GM18909 (cell line): ENCODE measurements at regions not wholly inside any gene's neighbourhood (a gene's known extent, or its start where the extent isn't known, plus 50 kb on each side); places are given as distances from the start of the nearest gene placed in this dataset.

Source experiments
- ATAC-seq: cut with Tn5 transposase; IDR thresholded peaks from one replicate; pipeline ENCODE4 v1.9.1; 2021; ENCODE audit warnings: mild to moderate bottlenecking; ENCODE audit not compliant: unreplicated experiment, poor library complexity

DNA sequence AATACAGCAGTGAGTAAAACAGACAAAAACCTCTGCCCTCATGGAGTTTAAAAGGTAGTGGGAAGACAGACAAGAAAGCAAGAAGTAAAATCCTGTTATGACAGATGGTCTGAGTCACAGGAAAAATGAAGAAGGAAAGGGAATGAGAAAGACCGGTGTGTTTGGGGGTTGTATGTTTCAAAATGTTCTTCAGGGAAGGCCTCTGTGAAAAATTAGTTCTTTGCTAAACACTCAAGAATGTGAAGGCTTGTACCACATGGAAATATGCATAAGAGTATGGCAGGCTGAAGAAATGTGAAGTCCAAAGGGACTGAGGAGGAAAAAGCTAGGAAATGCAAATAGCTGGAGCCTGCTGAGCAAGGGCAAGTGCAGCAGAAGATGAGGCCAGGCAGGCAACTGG is 315.9 kb upstream of the SEMA3A start:
- no peak for ATAC-seq

DNA sequence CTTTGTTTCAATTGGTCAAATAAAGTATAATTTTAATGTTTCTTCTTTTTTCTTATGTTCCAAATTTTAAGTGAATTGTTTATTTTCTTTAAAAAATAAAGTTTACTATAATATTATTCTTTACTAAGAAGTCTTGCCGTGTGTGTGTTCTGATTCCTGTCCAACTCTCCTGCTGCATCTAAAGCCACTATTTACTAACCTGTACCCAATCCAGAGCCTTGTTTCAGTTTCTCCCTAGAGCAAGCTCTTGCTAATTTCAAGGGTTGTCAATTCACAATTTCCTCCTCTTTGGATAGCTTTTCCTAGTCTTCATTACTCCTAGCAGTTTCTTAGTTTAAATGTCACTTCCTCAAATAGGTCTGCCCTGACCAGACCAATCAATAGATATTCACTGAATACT is 314.9 kb upstream of the SEMA3A start:
- ATAC-seq = no peak

- no peak for ATAC-seq
Observed at GRCh38 chr7:84508606-84509005, 314.0 kb upstream of the SEMA3A start.

GRCh38 chr7:84507529-84507928 is 312.9 kb upstream of the SEMA3A start:
- no peak for ATAC-seq

DNA sequence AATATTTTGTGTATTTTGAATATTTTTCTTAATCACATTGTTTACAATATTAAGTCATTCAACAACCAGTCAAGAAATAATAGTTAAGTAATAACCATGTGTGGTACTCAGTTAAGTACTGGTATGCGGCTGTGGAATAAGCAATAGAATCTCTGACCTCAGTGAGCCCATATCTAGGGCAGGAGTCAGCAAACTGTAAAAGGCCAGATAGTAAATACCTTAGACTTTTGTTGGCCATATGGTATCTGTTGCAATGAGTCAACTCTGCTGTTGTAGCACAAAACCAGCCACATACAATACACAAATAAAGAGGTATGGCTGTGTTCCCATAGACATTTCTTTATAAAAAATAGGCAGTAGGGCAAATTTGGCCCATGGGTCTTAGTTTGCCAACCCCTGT is 311.6 kb upstream of the SEMA3A start:
- no peak for ATAC-seq

- ATAC-seq = no peak
Observed at GRCh38 chr7:84502239-84502638, 307.6 kb upstream of the SEMA3A start.

GRCh38 chr7:84497873-84498272 is 303.3 kb upstream of the SEMA3A start:
- no peak for ATAC-seq

DNA sequence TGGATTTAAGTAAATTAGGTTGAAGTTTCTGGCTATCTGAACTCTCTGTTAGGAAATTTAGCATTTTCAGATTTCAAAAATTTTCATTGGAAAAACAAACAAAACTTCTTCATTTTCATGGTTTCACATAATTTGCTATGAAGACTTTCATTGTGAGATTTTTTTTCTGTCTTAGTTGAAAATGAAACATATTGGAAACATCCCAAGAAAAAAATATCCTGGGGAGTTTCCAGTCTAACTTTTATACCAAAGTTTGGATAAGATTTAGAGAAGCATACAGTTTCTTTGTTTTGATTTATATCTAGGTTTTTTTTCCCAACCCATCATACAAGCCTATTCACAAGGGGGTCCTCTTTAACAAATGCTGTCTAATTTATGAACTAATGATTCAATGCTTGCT is 300.5 kb upstream of the SEMA3A start:
- no peak for ATAC-seq

DNA sequence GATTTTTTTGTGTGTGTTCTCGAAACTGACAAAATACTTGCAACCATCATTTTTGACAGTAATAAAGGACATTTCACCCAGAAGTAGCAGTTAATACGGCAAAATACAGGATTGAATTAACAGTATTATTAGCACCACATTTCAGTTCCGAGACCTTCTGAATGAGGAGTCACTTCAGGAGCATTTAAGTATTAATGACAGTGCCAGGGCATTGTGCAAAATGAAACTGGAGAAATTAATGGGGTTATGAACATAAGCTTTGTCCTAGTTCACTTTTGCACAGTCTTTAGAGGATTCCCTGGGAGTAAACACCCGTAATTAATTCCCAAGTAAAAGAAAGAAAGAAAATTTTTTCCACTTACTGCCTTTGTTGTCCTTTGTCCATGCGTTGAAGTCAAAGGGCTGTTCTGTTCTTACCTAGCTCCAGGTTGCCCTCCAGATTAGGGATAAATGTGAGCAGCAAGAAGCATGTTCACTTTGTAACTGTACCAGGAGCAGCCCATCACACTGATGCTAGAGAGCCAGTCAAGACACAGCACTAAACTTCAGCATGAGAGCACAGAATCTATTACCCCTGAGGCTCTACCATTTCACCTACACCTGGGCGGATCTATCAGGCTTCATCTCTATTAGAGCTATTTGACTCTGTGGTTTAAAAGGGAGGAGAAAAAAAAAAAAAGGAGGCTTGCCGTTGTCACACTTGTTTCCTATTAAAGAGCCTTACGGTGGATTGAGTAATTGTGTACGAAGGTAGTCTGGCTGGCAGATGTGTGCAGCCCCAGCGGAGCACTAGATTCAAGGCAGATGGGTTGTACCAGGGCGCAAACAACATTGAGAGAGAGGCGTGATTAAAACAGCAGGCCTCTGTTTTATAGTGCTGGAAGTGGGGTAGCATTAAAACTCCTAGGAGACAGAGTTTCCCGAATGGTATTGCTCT is 297.8 kb upstream of the SEMA3A start:
- ATAC-seq = no peak

DNA sequence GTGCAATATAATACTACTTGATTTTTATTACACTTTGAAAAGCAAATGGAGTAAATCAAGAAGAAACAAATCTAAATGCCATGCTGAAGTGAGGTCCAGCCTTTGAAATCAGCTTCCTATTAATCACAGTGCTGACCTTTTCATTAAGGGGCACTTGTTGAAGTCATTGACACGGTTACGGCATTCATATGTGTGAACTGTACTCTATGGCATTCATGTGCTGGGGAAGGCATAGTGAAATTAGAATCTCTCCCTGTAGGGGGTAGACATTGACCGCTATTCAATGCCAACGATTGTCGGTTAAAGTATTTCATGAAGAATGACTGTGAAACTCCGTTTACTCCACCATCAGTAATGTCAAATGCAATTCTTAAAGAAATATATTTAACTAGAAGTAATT is 296.1 kb upstream of the SEMA3A start:
- ATAC-seq = no peak

DNA sequence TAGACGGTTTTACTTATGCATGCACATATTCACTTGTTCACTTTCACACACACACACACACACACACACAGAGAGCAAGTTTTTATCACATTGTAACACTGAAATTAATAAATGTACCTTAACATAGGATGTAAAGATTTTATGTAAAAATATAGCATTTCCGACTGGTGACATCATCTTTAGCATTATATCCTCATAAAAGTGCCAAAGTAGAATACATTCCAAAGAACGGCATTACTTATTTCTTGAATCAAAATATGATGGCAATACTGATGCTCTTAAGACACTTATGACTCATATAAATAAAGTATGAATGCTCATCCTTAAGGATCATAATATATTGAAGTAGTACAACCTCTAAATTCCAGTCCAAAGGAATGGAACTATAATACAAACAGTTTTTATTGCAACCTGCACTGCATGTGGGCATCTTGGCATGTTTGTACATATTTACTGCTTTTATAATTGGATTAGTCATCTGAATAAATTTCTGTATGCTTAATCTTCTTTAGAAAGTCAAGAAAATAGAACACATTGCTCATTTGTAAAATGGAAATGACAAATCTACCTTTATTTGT is 290.0 kb upstream of the SEMA3A start:
- no peak for ATAC-seq

GRCh38 chr7:84482476-84482875 is 287.9 kb upstream of the SEMA3A start:
- ATAC-seq = no peak

DNA sequence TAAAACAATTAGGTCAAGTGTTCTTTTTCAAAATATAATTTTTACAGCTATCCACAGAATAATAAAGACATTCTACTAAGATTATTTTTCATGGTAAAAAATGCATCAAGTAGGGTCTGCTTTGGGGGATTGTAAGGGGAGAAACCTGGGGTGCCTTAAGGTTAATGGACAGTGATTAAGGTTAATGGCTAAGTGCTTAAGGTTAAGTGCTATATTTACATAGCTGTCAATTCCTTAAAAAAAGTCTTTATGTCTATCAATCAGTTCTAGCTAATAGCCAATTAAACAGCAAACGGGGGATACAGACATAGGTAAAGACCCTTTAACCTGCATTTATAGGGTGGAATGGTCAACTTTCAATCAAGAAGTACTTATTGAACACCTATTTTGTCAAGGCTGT is 284.5 kb upstream of the SEMA3A start:
- ATAC-seq = no peak

- ATAC-seq = no peak
Observed at GRCh38 chr7:84477786-84478478, 283.3 kb upstream of the SEMA3A start.

GRCh38 chr7:84474436-84474835 is 279.8 kb upstream of the SEMA3A start:
- ATAC-seq = no peak

DNA sequence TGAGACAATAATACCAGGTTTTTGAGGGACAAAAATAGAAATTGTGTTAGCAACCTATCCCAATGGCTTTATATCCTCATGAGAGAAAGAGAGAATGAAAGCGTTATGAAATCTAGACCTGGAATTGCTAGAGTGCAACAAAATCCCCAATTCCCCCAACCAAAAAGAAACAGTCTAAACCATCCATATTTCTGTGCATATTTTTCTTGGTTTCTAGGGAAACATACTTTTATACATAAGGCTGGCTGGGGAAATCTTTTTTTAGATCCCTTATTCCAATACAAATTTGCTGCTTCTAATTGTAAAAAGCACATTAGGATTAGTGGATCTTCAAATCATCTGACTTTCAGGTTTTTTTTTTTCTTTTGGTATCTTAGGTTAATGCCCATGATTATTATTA is 277.0 kb upstream of the SEMA3A start:
- ATAC-seq = no peak

DNA sequence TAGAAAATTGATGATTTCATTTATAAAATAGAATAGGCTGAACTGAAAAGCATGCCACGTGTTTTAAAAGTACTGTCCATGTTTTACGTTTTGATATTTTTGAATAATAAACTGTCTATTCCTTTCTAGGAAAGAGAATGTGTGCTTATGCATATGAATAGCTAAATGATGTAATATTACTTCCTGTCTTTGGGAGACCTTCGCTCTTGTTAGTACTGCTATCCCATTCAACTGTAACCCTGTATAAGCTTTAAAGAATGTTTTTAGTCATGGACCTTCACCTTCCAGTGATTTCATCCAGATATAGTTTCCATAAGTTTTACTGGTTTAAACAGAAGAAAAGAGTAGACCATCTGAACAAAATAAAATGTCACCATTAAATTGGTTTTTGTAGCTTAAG is 274.4 kb upstream of the SEMA3A start:
- no peak for ATAC-seq

DNA sequence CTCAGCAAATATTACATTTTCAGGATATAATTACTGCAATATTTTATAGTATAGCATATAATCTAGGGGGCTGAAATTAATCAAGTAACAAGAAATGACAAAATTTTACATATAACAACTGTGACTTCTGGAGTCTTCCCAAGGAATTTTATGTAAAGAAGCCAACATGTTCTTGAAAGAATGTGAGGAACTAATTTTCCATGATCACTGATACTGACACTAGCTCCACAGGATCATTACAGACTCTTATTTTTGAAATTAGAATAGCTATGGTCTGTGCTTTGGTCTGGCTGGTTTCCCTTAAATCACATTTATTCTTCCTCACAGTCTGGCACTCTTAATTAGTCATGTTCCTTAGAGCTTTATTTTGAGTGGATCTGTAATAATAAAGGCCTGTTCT is 267.7 kb upstream of the SEMA3A start:
- no peak for ATAC-seq

DNA sequence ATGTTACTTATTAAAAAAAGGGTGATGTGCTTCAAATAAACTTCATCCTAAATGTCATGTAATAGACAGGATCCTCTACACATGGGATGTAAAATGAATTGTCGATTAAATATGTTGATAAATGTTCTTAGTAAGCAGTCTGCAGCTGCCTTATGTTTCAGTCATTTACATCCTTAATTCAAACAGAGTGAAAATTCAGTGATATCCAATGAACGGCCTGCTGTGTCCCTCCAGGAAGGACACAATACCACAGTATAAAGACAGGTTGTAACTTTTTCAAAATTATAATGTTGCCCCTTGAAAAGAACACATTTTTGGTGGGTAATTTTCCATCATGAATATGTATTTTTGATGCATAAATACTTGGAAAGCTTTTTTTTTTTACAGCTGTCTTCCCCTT is 266.5 kb upstream of the SEMA3A start:
- no peak for ATAC-seq

DNA sequence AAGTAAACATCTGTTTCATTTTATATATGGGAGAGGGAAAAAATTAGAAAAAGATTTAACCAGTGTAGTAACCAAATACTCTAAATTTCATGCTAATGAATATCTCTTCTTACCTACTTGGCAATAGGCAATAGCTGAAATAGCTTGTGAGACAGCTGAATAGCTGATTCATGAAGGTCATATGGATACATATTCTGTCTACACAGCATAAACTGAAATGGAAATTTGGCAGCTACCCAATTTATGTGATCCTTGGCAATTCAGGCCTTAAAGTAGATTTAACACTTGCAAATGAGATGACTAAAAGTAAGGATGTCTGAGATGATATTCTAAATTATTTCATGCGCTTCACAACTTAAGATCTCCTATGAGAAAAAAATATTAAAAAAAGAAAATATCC is 261.2 kb upstream of the SEMA3A start:
- ATAC-seq = no peak

GRCh38 chr7:84454174-84454959 is 259.8 kb upstream of the SEMA3A start:
- no peak for ATAC-seq
